HPDE6-E6E7 (cell line): ENCODE measurements at regions not wholly inside any gene's neighbourhood (a gene's known extent, or its start where the extent isn't known, plus 50 kb on each side); places are given as distances from the start of the nearest gene placed in this dataset.
"Not testable (repeated sequence)": the region's sequence is repeated elsewhere in the genome, so short reads cannot be mapped to it uniquely, and the experiment has no call there.

Source experiments
- DNase-seq: peaks from one replicate; pipeline ENCODE4 v3.0.0; 2011; ENCODE audit warnings: missing footprints; ENCODE audit errors: extremely low spot score

DNA sequence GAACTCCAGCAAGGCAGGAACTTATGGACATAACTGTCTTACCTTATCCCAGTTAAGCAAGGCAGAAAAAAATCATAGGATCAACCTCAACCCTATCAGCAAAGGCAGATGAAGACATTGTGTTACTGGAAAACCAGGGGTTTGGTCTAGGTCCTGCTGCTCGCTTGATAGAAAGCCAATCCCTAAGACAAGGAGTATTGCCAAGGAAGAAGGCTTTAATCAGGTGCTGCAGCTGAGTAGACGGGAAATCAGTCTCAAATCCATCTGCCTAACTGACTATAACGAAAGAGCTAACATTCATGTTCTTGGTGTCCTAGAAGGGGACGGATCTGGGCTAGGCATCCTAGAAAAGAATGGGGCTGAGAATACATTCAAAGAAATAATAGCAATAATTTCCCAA, 1158.7 kb upstream of the CNTN5 start:
- no peak for DNase-seq

GRCh38 chr11:97865424-97866012, 1155.2 kb upstream of the CNTN5 start:
- no peak for DNase-seq

GRCh38 chr11:97871816-97872215, 1148.9 kb upstream of the CNTN5 start:
- DNase-seq, result no peak

DNA sequence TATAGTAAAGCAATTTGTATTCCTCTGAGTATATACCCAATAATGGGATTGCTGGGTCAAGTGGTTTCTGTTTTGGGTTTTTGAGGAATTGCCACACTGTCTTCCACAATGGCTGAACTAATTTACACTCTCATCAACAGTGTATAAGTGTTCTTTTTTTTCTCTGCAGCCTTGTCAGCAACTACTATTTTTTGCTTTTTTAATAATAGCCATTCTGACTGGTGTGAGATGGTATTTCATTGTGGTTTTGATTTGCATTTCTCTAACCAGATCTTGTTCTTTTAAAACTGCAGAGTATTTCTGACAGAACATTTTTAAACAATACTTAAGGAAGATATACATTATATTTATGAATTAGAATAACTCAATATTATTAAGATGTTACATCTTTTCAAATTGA, 1140.5 kb upstream of the CNTN5 start:
- DNase-seq, result no peak

DNA sequence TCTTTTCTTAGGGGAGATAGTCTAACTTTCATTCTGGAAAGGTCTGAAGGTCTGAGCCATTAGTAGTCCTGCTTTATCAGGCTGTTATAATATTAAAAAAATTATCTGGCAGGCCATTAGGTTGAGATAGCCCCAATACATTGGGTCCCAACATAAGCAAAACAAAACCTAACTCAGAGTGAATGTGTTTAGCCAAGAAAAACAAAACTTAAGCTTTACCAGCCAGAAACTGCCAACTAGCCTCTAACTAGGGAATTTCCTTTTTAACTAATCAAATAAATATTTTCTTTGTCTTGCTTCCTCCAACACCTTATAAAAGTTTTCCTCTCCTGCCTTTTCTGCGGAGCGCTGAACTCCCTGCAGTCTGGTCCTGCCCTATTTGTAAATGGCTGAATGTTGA, 1137.7 kb upstream of the CNTN5 start:
- DNase-seq, result no peak

DNA sequence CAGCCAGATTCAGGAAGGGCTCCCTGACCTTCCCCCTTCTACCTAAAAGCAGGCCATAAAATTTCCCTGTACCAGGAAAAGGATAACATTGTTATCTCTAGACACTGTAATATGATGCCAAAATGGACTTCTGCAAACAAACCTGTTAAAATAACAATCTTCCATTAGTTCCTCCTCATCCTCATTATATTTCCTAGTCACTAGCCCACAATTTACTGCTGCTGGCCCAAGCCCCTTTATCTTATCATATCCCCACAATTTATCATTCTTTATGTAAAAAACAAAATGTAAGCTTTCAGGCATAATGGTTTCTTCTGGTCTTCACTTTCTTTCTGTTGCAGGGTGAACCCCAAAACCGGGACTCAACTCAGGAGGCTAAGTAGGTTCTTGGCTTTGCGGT, 1132.1 kb upstream of the CNTN5 start:
- DNase-seq, result no peak

- DNase-seq, result no peak
Measured at GRCh38 chr11:97890466-97890865, 1130.3 kb upstream of the CNTN5 start.

DNA sequence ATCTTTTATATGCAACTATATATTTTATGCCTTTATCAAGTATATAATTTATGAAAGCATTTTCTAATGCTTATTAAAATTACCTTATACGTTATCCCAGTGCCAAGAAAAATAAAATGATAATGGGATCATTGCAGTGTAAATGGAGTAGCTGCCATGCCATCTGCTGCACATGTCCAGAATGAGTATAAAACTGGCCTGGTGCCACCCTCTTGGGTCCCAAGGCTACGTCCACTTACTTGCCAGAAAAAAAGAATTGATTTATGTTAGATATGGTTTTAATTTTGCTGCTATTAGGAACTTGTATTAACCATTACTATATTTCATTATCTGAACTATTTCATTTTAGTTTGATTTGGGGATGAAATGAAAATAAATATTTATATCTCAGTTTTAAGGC, 1127.1 kb upstream of the CNTN5 start:
- DNase-seq, result no peak

DNA sequence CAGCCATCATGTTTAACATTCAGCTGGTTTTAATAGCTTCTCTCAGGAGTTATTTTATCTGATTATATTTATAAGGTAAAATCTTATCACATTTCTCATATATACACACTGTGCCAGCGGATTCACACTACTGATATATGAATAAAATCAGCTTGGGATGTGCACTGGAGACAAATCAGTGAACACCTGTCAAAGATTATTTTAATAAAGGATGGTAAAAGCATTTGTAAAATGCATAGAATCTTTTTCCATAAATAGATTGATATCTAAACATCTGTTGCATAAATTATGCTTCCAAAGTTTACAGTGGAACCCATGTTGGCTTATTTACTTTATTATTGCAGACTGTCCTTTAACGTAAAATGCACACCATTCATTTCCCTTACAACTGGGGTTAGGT, 1125.8 kb upstream of the CNTN5 start:
- DNase-seq, result no peak

GRCh38 chr11:97895572-97895971, 1125.2 kb upstream of the CNTN5 start:
- DNase-seq, result no peak

DNA sequence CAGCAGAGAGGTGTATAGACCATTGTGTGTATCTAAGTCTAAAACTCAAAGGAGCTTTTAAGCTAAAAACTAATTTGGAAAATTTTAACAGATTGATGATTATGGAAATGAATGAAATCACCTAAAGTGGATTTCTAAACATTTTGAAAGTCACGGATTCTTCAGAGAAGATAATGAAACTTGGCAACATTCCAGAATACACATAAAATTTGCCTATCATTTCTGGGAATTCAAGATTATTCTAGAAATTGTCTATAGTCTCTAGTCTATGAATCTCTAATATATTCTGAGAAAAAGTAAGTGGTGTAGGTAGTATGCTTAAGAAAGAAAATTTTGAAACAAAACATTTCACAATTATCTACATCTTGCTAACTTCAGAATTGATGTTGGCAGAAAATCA, 1117.9 kb upstream of the CNTN5 start:
- no peak for DNase-seq

DNA sequence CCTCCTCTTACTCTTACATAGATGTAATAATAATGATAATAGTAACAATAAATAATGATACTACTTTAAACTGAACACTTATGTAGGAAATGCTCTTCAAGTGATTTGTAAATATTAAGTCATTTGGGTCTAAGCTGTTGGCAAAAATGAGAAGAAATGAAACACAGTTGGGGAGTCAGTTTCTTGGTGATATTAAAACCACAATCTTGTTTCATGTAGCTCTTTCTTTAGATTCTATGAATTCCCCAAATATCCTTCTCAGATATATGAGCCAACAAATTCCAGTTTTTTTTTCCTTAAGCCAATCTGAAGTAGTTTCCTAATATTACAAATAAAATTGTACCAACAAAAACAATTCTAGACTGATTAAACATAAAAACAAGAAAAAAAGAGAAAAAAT, 1115.6 kb upstream of the CNTN5 start:
- DNase-seq, result no peak

- no peak for DNase-seq
Measured at GRCh38 chr11:97905671-97906070, 1115.1 kb upstream of the CNTN5 start.

- no peak for DNase-seq
Measured at GRCh38 chr11:97908354-97908753, 1112.4 kb upstream of the CNTN5 start.

DNA sequence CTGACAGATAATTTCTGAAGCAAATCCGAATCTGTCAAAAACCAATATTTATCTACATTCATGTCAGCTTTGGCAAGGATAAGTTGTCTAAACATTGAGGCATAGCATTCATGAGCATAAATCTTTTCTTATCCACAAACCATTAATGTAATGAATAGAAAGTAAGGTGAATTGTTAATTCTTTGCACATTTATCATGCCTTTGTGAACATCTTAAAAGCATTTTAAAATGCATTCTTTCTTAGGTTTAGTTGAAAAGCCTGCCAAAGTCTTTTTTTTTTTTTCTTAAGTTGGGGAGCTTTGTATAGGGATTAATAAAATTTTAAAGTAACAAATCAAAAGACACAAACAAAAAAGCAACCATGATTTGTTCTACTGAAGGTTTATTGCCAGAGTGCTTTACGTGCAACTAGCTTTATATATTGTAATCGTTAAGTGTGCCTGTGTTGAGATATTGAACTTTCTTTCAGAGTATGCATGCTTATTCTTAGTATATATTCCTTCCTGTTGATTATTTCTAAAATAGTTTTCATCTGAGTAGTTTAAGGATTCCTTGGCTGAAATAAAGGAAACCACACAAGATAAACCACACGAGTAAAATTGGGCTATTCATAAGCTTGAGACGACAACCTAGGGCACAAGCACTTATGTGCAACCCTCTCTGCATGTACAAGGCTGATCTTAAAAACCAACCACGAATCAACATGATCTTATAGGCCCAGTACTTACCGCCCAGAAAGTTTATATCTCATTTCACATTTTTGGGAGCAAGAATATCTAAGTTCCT, 1110.9 kb upstream of the CNTN5 start:
- DNase-seq, result no peak

- no peak for DNase-seq
Measured at GRCh38 chr11:97912629-97913028, 1108.1 kb upstream of the CNTN5 start.

GRCh38 chr11:97922933-97923332, 1097.8 kb upstream of the CNTN5 start:
- DNase-seq, result not testable (repeated sequence)

DNA sequence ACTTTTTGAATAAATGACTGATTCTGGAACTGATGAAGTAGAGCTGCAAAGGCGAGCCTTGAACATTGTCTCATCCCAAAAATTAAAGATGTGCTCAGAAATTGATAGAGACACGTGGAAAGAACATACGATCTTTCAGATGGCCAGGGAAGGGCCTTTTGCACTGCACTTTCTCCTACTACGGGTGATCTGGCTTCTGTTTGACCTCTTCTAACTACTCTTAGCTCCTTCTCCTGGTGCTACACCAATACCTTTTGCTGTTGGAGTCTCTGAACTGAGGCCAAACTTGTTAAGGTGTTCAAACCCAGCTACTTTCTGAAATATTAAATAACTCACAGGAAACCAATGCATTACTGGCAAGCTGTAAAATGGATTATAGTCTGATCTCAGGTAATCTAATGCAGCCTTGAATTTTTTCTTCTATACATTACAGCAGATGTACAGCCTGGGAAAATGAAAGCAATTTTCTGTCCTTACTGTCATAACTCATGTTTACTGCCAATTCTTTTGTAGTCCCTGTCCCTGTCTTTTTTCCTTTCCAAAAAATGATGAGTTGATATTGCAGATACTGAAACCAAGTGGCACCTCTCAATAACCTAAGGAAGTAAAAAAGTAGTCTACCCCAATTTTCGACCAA, 1086.1 kb upstream of the CNTN5 start:
- DNase-seq, result no peak

GRCh38 chr11:97937501-97937900, 1083.2 kb upstream of the CNTN5 start:
- DNase-seq, result no peak

DNA sequence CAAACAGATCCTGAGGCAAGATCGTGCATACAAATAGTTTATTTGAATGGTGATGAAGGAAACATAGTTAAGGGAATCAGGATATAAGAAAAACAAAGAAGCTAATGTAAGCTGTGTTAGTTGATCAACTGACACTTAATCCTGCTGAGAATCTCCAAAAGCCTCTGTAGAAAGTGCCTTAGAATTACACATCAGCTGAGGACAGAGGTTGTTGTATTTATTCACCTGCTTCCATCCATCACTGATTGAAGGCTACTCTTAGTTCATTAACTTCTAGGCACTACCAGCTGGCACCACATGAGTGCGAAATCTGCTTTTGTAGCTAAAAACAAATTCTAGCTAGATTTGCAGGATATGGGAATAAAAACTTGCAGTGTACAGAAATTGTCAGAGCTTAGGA, 1082.0 kb upstream of the CNTN5 start:
- DNase-seq, result no peak

- DNase-seq, result no peak
Measured at GRCh38 chr11:97943493-97943892, 1077.3 kb upstream of the CNTN5 start.

DNA sequence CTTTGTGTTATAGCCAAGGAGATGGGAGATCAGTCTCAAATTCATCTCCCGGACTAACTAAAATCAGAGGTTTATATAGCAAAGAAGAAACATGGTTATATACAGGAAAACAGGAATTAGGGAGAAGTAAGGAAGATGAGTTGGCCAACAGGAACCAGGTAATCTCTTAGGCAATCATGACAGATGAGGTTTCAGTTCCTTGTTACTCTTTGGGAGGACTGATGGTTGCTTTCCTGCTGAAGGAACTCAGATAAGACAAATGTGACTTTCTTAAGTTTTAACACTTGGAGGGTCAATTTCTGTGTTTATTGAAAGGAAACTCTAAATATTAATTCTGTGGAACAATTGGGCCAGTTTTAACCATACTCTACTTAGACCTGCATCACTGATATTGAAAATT, 1072.0 kb upstream of the CNTN5 start:
- DNase-seq, result no peak

GRCh38 chr11:97955595-97955994, 1065.2 kb upstream of the CNTN5 start:
- no peak for DNase-seq
